Stimulated activated CD8-positive, alpha-beta memory T cell treated with anti-CD3 and anti-CD28 coated beads, Interleukin-2, amount 100 ng/mL, for 48 hours (primary cell): ENCODE measurements at regions not wholly inside any gene's neighbourhood (a gene's known extent, or its start where the extent isn't known, plus 50 kb on each side); places are given as distances from the start of the nearest gene placed in this dataset.
"Not testable (repeated sequence)": the region's sequence is repeated elsewhere in the genome, so short reads cannot be mapped to it uniquely, and the experiment has no call there.

Source experiments
- DNase-seq, 2 donors: peaks; one replicate each; pipeline ENCODE4 v3.0.0-alpha.2; 2020; ENCODE audit warnings: low read depth in 2 of 2

DNA sequence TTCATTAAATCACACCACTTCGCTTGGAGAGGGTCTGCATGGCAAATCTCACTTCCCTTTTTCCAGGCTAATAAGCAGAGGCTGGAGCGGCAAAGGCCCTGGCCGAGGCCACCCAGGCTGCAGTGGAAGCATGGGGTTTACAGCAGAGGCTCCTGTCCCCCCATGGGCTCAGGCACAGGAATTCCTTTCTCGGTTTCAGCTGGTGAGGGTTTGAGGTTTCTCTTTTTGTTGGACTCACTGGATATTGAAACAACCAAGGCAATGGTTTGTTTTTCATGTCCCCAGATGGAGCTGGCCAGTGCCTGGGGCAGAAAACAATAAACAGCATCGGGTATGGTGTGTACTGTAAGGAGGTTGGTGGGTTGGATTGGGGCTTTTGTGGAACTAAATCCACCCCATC lies 175.6 kb upstream of the RASGRP1 start:
- no peak for DNase-seq

DNA sequence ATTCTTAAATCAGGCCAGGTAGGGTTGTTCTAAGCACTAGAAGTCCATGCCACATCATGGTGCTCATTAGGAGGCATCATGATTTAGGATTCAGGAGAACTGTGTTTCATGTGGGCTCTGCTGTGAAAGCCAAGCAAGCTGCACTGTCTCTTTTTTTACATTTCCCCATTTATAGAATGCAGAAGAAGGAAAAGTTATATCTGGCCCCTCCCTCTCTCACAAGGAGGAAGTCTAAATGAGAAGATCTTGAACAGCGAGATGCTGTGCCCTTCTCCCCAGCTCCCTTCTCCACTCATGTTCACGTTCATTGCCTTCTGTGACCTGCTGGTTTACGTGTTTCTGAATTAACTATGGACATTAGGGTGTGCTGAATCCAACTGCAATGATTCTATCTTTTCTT lies 178.5 kb upstream of the RASGRP1 start:
- DNase-seq, result no peak

GRCh38 chr15:38745126-38745525 lies 180.5 kb upstream of the RASGRP1 start:
- no peak for DNase-seq

DNA sequence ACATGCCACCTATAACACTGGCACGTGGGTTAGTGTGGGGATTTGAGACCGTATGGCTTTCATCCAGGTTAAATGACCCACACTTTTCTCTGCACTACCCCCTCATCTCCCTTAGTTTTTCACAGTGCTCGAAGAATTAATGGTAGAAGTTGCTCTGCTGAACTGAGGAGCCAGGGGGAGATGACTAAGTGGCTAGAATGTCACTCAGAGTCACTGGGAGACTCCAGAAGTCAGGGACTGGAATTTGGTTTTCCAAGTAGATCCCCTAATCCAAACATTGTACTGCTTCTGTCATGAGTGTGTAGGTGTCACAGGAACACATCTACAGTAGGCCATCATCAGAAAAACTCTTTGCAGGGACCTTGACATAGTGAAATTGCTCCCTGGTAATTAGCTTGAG lies 181.0 kb upstream of the RASGRP1 start:
- DNase-seq, result no peak

GRCh38 chr15:38746211-38746610 lies 181.6 kb upstream of the RASGRP1 start:
- no peak for DNase-seq

GRCh38 chr15:38748710-38749109 lies 184.1 kb upstream of the RASGRP1 start:
- DNase-seq, result no peak

GRCh38 chr15:38750786-38751185 lies 186.2 kb upstream of the RASGRP1 start:
- no peak for DNase-seq

GRCh38 chr15:38755718-38756117 lies 191.1 kb upstream of the RASGRP1 start:
- DNase-seq, result no peak

DNA sequence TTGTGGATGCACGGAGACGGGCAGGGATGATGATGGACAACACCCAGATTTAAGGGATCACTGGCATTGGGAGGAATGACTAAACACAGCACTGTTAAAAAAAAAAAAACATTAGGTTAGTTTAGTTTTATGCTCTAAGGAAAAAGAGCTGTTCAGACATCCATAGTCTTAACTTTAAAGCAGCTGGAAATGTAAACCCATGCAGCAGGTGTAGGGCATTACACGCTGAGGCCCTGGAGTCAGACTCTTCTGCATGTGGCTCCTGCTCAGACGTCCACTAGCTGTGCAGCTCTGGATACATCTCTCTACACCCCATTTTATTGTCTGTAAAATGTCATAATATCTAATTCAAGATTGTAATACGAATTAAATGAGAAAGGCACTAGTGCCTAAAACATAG lies 191.8 kb upstream of the RASGRP1 start:
- no peak for DNase-seq

DNA sequence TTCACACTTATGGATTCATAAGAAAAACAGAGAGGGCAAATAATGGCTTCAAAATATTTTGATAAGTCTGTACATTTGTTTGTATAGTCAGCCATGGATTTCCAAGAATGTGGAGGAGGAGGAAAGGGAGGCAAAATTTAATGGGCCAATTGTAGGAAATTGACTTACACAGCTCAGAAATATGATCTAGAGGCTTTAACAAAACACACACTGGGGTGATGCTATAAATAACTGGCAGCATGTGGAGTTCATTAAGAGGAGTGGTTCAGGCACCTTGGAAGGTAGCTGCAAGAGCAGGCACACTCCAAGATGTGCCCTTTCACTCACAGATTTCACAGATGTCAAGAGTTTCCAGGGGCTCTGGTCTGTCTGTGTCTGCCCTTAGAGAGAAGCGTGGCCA lies 193.4 kb upstream of the RASGRP1 start:
- no peak for DNase-seq

DNA sequence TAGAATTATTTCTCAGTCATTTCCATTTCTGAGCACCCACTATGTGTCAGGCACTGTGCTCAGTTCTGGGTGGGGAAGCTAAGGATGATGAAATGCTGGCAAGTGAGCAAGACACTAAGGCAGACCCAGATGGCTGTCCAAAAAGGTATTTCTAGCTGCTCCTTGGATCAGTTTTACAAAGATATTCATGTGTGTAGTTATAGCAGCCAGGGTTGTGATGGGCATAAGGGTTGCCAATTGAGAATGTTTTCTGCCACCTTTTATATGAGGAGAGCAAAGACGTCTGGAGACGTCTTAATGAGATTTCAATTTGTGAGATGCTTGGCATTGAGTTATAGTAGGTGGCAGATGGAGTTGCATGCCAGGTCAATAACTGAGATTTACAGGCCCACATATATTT lies 197.1 kb upstream of the RASGRP1 start:
- DNase-seq, result no peak

DNA sequence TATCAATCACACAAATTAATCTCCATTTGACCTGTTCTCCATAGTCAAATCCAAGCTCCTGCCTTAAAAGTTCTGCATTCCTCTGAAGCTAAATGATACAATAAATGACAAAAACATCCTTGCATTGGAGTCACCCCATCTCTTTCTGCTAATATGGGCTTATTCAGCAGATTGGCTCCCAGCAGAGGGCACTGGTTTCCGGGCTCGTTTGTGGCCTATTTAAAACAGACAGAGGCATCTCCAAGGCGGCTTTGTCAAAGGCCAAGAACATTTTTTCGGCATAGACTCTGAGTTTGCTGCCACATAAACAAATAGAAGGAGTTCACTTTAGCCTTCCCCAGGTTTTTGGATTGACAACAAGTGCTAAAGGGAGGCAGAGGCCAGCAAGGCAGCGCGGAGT lies 204.4 kb upstream of the RASGRP1 start:
- DNase-seq, result no peak

- no peak for DNase-seq
Observed at GRCh38 chr15:38769492-38769891, 204.9 kb upstream of the RASGRP1 start.

DNA sequence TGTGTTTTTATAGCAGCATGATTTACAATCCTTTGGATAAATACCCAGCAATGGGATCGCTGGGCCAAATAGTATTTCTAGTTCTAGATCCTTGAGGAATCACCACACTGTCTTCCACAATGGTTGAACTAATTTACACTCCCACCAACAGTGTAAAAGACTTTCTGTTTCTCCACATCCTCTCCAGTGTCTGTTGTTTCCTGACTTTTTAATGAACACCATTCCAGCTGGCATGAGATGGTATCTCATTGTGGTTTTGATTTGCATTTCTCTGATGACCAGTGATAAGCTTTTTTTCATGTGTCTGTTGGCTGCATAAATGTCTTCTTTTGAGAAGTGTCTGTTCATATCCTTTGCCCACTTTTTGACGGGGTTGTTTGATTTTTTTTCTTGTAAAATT lies 209.5 kb upstream of the RASGRP1 start:
- DNase-seq, result not testable (repeated sequence)

GRCh38 chr15:38781196-38781595 lies 216.6 kb upstream of the RASGRP1 start:
- no peak for DNase-seq

DNA sequence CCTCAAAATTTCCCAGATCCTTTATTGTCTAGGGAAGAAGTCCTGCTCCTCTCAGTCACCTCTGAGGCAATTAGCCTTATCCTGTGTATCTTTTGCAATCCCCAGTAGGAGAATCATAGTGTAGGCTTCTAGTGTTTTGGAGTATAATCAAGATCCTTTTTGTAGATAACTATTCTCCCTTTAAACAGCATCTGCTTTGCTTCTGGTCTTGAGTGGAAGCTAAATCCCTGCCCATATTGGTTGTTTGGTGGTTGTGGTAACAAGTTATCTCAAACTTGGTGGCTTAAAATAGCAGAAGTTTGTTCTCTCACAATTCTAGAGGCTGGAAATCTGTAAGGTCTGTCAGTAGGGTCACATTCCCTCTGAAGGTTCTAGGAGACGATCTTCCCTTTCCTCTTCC lies 217.5 kb upstream of the RASGRP1 start:
- DNase-seq, result no peak

DNA sequence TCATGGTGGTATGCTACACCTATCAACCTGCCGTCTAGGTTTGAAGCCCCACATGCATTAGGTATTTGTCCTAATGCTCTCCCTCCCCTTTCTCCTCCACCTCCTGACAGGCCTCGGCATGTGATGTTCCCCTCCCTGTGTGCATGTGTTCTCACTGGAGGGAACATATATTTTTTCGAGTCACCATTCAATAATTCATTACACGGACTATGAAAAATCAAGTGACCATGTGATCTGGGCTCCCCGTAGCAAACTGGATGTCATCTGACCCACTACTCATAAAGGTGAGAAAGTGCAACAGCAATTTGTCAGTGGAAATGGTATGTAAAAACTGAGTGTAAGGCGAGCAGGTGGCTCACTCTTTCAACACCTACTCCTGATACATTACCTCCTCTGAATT lies 224.3 kb upstream of the RASGRP1 start:
- DNase-seq, result no peak

- DNase-seq, result no peak
Observed at GRCh38 chr15:38789566-38789965, 225.0 kb upstream of the RASGRP1 start.

- DNase-seq, result no peak
Observed at GRCh38 chr15:38793206-38793810, 228.7 kb upstream of the RASGRP1 start.

GRCh38 chr15:38795471-38796245 lies 231.0 kb upstream of the RASGRP1 start:
- no peak for DNase-seq

- no peak for DNase-seq
Observed at GRCh38 chr15:38796589-38796988, 232.0 kb upstream of the RASGRP1 start.

- not testable (repeated sequence) for DNase-seq
Observed at GRCh38 chr15:38797506-38797905, 232.9 kb upstream of the RASGRP1 start.

GRCh38 chr15:38799202-38799601 lies 234.6 kb upstream of the RASGRP1 start:
- not testable (repeated sequence) for DNase-seq

GRCh38 chr15:38809621-38810020 lies 245.0 kb upstream of the RASGRP1 start:
- no peak for DNase-seq
